Endothelial cell of umbilical vein (primary cell): ENCODE measurements at regions not wholly inside any gene's neighbourhood (a gene's known extent, or its start where the extent isn't known, plus 50 kb on each side); places are given as distances from the start of the nearest gene placed in this dataset.

Experiments
- BruUV-seq: library from RNA; stranded (reverse); fragments of 400-500 nt; replicated peaks from 2 replicates; lab custom pipeline; 2021; lab: Mats Ljungman, UMichigan
- CTCF ChIA-PET: fragments of 300-600, 350-600 bp; sonication (Branson Sonifier 250); formaldehyde crosslinking; loops from one replicate; lab custom pipeline; 2021; ENCODE audit warnings: antibody characterized with exemption, inconsistent platforms; lab: Charles Lee
- POLR2A ChIA-PET: fragments of 300-600, 350-600 bp; sonication (Branson Sonifier 250); formaldehyde crosslinking; loops from one replicate; lab custom pipeline; 2021; ENCODE audit warnings: antibody characterized with exemption, inconsistent platforms; lab: Charles Lee
- DNase-seq: peaks from one replicate; pipeline ENCODE4 v3.0.0-alpha.2; 2011; ENCODE audit warnings: low read depth, low spot score
- FAIRE-seq: peaks from 2 replicates; lab custom pipeline; 2011; peaks lifted over from hg19 to GRCh38; lab: Jason Lieb, UNC
- H2AFZ ChIP-seq: 2 replicates; pipeline ENCODE4 v1.6.0; 2012; ENCODE audit warnings: low read depth, low read length, control low read depth, inconsistent platforms
- H3K27ac ChIP-seq: 2 replicates; pipeline ENCODE4 v1.5.1; 2011; ENCODE audit warnings: low read depth, mild to moderate bottlenecking, control low read depth, low read length, moderate library complexity; ENCODE audit not compliant: insufficient read depth
- H3K27me3 ChIP-seq, 2 experiments: 2 replicates each; pipeline versions ENCODE4 v1.6.0 to v1.6.1; 2011; ENCODE audit warnings: low read length in 2 of 2, mixed read lengths in 1 of 2; ENCODE audit not compliant: control insufficient read depth in 2 of 2, insufficient read depth in 2 of 2
- H3K36me3 ChIP-seq, 2 experiments: 2 replicates in 1 of 2; 3 replicates in 1 of 2; pipeline ENCODE4 v1.5.1; 2011; ENCODE audit warnings: low read length in 2 of 2, mild to moderate bottlenecking in 1 of 2, moderate library complexity in 1 of 2; ENCODE audit not compliant: control insufficient read depth in 2 of 2, insufficient read depth in 2 of 2; ENCODE audit errors: extremely low read depth in 1 of 2
- H3K4me1 ChIP-seq: 3 replicates; pipeline ENCODE4 v1.5.1; 2011; ENCODE audit warnings: mild to moderate bottlenecking, low read length; ENCODE audit not compliant: control insufficient read depth, insufficient read depth; ENCODE audit errors: extremely low read depth
- H3K4me2 ChIP-seq: 2 replicates; pipeline ENCODE4 v1.6.1; 2011; ENCODE audit warnings: low read length, control low read depth, mixed read lengths; ENCODE audit not compliant: insufficient read depth
- H3K4me3 ChIP-seq, 3 experiments: fragments of 200-600 bp in 1 of 3; sonication (generic), shearing (Covaris generic) in 1 of 3; replicated peaks in 1 of 3; 2 replicates each; pipeline ENCODE4 v1.5.1; 2011 to 2016; ENCODE audit warnings: control low read depth in 3 of 3, low read length in 3 of 3, mild to moderate bottlenecking in 2 of 3, inconsistent platforms in 1 of 3, low read depth in 1 of 3, moderate library complexity in 1 of 3; ENCODE audit not compliant: insufficient read depth in 1 of 3
- H3K79me2 ChIP-seq: 2 replicates; pipeline ENCODE4 v1.6.0; 2012; ENCODE audit warnings: low read length, inconsistent platforms; ENCODE audit not compliant: control insufficient read depth, insufficient read depth
- H3K9ac ChIP-seq: replicated peaks from 2 replicates; pipeline ENCODE3; 2011; ENCODE audit warnings: low read length, control low read depth; ENCODE audit not compliant: insufficient read depth; ENCODE audit errors: extremely low read depth
- H3K9me1 ChIP-seq: replicated peaks from 3 replicates; pipeline ENCODE4 v1.6.0; 2011; ENCODE audit warnings: mild to moderate bottlenecking, low read length; ENCODE audit not compliant: control insufficient read depth, insufficient read depth; ENCODE audit errors: extremely low read depth
- H3K9me3 ChIP-seq: replicated peaks from 2 replicates; pipeline ENCODE4 v1.5.1; 2012; ENCODE audit warnings: low read length, inconsistent platforms; ENCODE audit not compliant: control insufficient read depth, insufficient read depth
- H4K20me1 ChIP-seq: replicated peaks from 2 replicates; pipeline ENCODE3; 2011; ENCODE audit warnings: mild to moderate bottlenecking, low read length; ENCODE audit not compliant: control insufficient read depth, insufficient read depth; ENCODE audit errors: extremely low read depth
- CTCF ChIP-seq, 2 donors: IDR thresholded peaks; 1 replicate in 1 of 2; 2 replicates in 1 of 2; pipeline ENCODE4 v1.5.1; 2011; ENCODE audit warnings: low read length in 2 of 2, mild to moderate bottlenecking in 2 of 2, moderate library complexity in 2 of 2, control low read depth in 1 of 2, inconsistent platforms in 1 of 2, low read depth in 1 of 2; ENCODE audit not compliant: insufficient read depth in 1 of 2; ENCODE audit errors: extremely low read depth in 1 of 2
- EZH2 ChIP-seq: IDR thresholded peaks from 2 replicates; pipeline ENCODE4 v1.6.1; 2012; ENCODE audit warnings: borderline replicate concordance, low read depth, mild to moderate bottlenecking, moderate library complexity, low read length, inconsistent platforms; ENCODE audit not compliant: severe bottlenecking
- FOS ChIP-seq: IDR thresholded peaks from 2 replicates; pipeline ENCODE4 v1.6.1; 2011; ENCODE audit warnings: mild to moderate bottlenecking, low read length, moderate library complexity, borderline replicate concordance; ENCODE audit not compliant: insufficient read depth
- GATA2 ChIP-seq: IDR thresholded peaks from 2 replicates; pipeline ENCODE4 v1.7.0; 2011; ENCODE audit warnings: low read depth, mild to moderate bottlenecking, moderate library complexity, mixed read lengths, low read length; ENCODE audit not compliant: insufficient read length, insufficient read depth
- JUN ChIP-seq: IDR thresholded peaks from 2 replicates; pipeline ENCODE4 v1.6.1; 2011; ENCODE audit warnings: borderline replicate concordance, low read depth; ENCODE audit not compliant: insufficient read length, insufficient read depth
- MAX ChIP-seq: IDR thresholded peaks from 2 replicates; pipeline ENCODE4 v1.6.1; 2011; ENCODE audit not compliant: insufficient read depth, insufficient read length
- MYC ChIP-seq: IDR thresholded peaks from one replicate; pipeline ENCODE4 v1.6.1; 2011; ENCODE audit warnings: mild to moderate bottlenecking, low read depth, low read length
- POLR2A ChIP-seq: IDR thresholded peaks from 2 replicates; pipeline ENCODE4 v1.6.1; 2012; ENCODE audit warnings: low read depth, mild to moderate bottlenecking, control low read depth, low read length
- POLR2AphosphoS5 ChIP-seq: IDR thresholded peaks from 2 replicates; pipeline ENCODE4 v1.6.1; 2012; ENCODE audit warnings: low read depth, mild to moderate bottlenecking, control low read depth, low read length, moderate library complexity; ENCODE audit not compliant: insufficient read depth
- dilution Hi-C: fragments of 300-500 bp; cut with MboI; formaldehyde crosslinking; loops from one replicate; pipeline ENCODE4 v1.15.0; 2019; ENCODE audit warnings: low sequenced_read_pairs; ENCODE audit not compliant: extremely low pct_ligation_motif_present
- intact Hi-C: fragments of 100-400 bp; cut with micrococcal nuclease; formaldehyde crosslinking; loops from one replicate; pipeline ENCODE4 v1.10.0; 2022

- H3K4me2 ChIP-seq, result no peak overlapping the region
- POLR2A ChIA-PET, result no interaction called here
- no peaks in the 10 kb centered on the region for H3K79me2 ChIP-seq
- dilution Hi-C loops, result no loop called here
- no peak for TF ChIP-seq CTCF (IDR thresholded peaks at IDR 0.05; ENCODE audit: extremely low read depth in 1 of 2, insufficient read depth in 1 of 2, low read depth in 1 of 2, low read length in 2 of 2)
- TF ChIP-seq FOS, result no peak
- TF ChIP-seq MAX, result no peak
- no peak for TF ChIP-seq POLR2A
- TF ChIP-seq MYC, result no peak
- TF ChIP-seq GATA2, result no peak
- TF ChIP-seq POLR2AphosphoS5, result no peak
- TF ChIP-seq EZH2, result no peak
- TF ChIP-seq JUN, result no peak
- H4K20me1 ChIP-seq, result no peaks in the 10 kb centered on the region
- H3K36me3 ChIP-seq, result no peaks in the 10 kb centered on the region
- FAIRE-seq (no peak), DNase-seq (no peak)
- H3K27ac ChIP-seq, result no peak overlapping the region
- CTCF ChIA-PET, result interaction anchor here (2.0 kb wide), 1 partner anchor 14 kb away, joined by 7 read pairs; no protein-coding TSS in a partner anchor
- no peaks in the 10 kb centered on the region for H3K27me3 ChIP-seq
- peaks cover 8% of the 10 kb centered on the region for H3K4me1 ChIP-seq
- intact Hi-C loops, result no loop called here
- no peaks in the 10 kb centered on the region for H3K9me1 ChIP-seq
- no peaks in the 10 kb centered on the region for H3K9me3 ChIP-seq
- H3K9ac ChIP-seq, result no peak overlapping the region
- BruUV-seq, result no TSS peak
- no peak overlapping the region for H2AFZ ChIP-seq
- no peak overlapping the region for H3K4me3 ChIP-seq
These were observed 61.8 kb upstream of the ITPKB start for GRCh38 chr1:226800763-226801380.
